Activated CD4-positive, CD25-positive, alpha-beta regulatory T cell (primary cell): ENCODE measurements at regions not wholly inside any gene's neighbourhood (a gene's known extent, or its start where the extent isn't known, plus 50 kb on each side); places are given as distances from the start of the nearest gene placed in this dataset.
"Not testable (repeated sequence)": the region's sequence is repeated elsewhere in the genome, so short reads cannot be mapped to it uniquely, and the experiment has no call there.

Source experiments
- DNase-seq, 4 experiments: peaks; one replicate each; lab custom pipeline; 2025; lab: John Stamatoyannopoulos, UW

DNA sequence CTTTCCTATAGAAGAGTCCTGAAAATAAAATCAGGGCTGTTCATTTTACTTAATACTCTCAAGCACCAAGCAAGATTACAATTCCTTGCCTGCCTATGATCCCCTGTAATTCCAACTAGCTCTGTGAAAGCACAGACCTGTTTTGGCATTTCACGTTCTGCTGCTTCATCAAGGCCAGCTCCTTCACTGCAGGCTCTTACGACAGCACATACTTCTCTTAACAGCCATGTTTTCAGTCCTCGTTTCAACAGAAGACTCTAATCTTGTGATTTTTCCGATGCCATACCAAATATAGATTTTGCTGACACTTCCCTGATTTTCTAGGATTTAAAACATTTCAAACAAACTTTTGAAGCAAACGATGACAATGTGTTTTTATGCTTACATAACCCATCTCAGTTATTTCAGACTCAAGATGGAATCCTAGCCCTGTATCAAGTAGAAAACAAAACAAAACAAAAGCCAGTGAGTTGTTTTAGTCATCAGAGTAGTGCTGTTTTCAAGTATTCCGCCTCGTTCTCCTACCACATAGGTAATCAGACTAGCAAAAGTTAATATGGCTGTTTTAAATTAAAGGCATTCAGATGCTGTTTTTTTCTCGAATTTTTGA lies 616.5 kb upstream of the CITED2 start:
- DNase-seq, result no peak

DNA sequence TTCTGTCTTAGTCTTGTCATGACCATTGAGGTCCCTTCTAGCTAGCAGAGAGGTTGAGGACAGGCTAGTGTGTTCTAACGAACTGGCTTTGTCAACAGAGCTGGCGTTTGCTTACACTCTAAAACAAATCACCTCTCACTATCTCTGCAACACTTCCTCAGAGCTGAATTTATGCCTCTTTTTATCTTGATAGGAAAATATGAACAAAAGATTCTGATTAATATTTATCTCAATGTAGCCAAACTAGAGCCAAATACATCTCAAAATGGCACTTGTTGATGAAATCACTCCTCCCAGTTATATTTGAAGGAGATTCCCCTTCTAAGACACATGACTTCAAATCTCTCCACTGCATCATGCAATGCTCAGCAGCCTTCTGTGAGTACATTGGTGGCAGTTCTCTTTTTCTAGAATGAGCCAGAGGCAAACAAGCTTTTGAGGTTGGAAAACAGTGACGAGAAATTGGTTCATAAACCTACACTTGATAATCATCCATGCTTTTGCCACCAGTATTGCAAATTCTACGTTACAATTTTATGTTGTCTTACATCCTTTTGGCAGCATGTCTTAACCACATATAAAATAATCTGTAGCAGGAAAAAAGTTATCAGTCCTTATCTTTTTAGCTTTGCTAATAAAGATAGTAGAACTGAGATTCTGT lies 615.7 kb upstream of the CITED2 start:
- no peak for DNase-seq

DNA sequence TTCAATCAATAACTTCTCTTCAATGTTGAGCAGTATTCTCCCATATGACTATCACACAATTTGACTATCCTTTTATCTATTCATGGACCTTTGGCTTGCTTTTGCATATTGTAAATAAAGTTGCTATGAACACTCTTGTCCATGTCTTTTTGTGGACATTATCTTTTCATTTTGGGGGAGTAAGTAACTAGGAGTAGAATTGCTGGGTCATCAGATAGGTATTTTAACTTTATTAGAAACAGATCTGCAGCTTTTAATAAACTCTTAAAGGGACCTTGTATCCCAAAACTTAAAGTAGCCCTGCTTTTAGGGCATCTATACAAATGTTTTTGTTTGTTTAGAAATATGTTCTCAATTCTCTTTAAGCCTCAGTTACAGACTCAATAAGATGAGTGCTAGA lies 614.2 kb upstream of the CITED2 start:
- no peak for DNase-seq

GRCh38 chr6:139987091-139987490 lies 612.6 kb upstream of the CITED2 start:
- no peak for DNase-seq

- DNase-seq, result no peak
Measured at GRCh38 chr6:139985236-139985815, 610.9 kb upstream of the CITED2 start.

DNA sequence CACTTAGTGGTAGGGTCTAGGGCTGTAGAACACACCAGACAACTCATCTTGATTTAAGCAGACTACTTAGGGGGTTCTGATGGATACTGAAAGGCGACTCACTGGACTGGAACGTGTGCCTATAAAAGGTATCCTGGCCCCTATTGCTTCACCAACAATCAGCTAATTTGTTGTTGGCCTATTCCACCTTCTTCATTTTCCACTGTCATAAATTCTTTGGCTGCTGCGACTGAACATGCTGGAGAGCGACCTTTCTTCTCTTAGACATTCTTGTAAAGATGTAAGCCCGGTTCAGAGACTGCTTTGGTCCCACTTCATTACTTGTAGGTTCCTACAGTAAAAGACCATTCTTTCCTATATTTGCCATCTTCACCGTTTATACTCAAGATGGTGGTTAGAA lies 609.9 kb upstream of the CITED2 start:
- DNase-seq, result no peak

- DNase-seq, result no peak
Measured at GRCh38 chr6:139983555-139984276, 609.3 kb upstream of the CITED2 start.

- no peak for DNase-seq
Measured at GRCh38 chr6:139982652-139983295, 608.3 kb upstream of the CITED2 start.

GRCh38 chr6:139982195-139982594 lies 607.7 kb upstream of the CITED2 start:
- DNase-seq, result no peak

DNA sequence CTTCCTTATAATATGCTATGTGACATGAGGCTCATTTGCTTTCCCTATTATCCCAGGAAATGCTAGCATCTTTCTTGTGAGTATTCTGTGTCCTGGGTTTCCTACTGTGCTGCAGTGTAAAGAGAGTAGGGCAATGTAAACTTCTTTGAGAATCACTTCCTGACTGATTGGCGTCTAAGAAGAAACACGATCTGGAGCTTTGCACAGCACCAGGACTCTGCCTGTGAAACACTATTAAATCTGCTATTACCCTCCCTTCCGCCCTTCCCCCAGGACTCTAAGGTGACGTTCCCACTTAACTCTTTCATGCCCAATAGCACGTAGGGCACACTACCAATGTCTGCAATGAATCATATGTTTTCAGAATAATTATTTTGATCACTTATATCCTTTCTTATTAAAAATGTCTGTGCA lies 607.3 kb upstream of the CITED2 start:
- DNase-seq, result no peak

DNA sequence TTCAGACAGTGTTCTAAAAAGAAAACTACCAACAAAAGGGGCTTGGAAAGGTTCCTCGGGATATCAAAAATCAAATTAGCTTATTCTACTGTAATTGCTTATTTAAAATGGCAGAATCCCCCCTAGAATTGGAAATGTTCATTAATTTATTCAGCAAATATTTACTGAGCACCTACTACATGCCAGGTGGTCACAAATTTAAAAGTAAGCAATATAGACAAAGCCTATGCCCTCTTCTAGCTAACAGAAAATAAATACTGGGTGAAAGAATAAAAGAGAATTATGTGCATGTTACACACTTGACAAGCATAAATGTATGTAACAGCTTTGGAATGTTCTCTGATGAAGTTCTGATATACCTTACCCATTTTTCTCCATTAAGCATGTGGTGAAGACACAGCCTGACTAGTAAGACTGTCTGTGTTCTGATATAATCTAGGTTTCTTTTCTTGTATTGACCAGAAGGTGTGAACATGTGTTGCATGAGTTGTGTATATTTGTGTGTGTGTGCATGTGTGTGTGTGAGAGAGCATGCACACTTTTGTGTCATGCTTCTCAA lies 606.7 kb upstream of the CITED2 start:
- no peak for DNase-seq

DNA sequence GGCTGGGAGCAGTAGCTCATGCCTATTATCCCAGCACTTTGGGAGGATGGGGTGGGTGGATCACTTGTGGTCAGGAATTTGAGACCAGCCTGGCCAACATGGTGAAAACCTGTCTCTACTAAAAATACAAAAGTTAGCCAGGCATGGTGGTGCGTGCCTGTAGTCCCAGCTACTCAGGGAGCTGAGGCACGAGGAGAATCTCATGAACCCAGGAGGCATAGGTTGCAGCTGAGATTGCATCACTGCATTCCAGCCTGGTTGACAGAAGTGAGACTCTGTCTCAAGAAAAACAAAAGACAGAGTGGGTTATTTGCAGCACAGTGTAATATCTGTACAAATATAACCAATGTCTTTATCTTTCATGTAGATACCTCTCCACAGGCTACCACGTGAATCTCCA lies 606.2 kb upstream of the CITED2 start:
- not testable (repeated sequence) for DNase-seq

DNA sequence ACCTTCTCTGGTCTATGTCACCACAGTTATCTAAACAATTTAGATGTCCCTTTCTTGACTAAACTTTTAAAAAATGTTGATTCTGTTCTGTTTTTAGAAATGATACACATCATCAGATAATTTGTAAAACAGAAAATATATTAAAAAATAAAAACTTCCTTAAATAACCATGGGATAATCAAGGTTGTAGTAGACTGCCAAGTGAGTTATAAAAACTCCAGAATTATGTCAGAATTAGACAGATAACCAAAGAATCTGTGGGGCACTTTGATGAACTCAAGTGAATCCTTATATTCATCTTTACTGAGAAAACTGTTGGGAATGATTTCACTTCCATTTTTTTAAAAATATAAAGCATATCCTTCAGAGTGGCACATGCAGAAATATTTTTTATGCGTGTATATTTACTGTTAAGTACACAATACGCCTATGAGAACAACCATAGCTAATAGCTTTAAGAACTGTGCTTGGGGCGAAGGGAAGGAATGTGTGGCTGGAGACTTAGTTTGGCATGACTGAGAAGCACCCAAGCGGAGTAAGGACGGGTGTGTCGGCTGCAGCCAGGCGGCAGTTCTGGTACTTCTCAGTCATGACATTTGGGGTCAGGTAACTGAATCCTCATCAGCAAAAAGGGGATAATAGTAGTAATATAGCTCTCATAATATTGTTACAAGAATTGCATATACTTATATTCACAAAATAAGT lies 604.7 kb upstream of the CITED2 start:
- DNase-seq, result no peak

GRCh38 chr6:139977887-139978332 lies 603.5 kb upstream of the CITED2 start:
- no peak for DNase-seq

GRCh38 chr6:139973669-139974344 lies 599.4 kb upstream of the CITED2 start:
- DNase-seq, result no peak

DNA sequence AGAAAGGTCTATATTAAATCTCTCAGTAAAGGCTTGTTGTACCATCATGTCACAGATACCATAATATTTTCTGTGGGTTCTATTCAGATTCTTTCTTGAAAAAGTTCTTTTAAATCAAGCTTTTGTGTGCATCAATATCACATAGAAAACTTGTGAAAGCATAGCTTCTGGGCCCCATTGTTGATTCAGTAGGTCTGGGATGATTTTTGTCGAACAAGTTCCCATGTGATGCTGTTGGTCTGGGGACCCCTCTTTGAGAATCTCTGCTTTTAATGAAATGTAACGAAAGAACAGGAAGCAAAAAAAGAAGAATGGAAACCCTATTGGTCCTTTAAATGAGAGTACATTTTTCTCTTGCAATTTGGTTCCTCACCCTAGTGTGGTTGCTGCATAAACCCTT lies 597.7 kb upstream of the CITED2 start:
- no peak for DNase-seq

DNA sequence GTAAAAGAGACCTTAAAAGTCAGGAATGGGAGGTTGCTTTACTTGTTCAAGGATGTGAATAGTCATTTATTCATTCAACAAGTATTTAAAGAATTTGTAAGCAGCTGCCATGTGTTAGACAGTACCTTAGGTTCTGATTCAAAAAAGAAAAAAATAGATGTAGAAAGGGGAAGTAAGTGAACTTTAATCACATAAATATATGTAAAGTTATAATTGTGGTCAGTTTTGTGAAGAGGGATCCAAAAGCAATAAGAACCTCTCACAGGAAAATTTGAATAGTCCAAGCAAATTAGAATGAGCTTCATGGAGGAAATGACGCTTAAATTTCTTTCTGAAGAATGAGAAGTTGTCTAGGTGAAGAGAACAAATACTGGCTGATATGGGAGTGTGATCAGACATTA lies 596.1 kb upstream of the CITED2 start:
- no peak for DNase-seq

DNA sequence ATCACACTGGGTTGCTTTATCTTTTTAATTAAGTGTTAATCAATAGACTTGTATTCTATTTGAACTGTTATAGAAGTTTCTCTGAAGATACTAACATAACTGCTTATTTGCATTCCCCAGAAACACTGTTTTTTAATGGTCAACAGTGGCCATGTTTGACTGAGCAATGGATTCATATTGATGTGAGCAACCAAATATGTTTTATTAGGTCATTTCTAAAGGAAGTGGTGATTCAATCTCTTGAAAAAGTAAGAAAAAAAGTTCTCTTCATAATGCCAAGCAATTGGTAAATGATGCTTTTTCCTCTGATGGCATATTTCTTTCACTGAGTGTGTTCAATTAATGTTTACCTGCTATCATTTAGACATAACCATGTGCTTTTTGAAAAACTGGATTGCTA lies 593.0 kb upstream of the CITED2 start:
- no peak for DNase-seq

- DNase-seq, result no peak
Measured at GRCh38 chr6:139965393-139965792, 590.9 kb upstream of the CITED2 start.

GRCh38 chr6:139964737-139965136 lies 590.3 kb upstream of the CITED2 start:
- no peak for DNase-seq
